ENCODE measurements at regions not wholly inside any gene's neighbourhood (a gene's known extent, or its start where the extent isn't known, plus 50 kb on each side); places are given as distances from the start of the nearest gene placed in this dataset.
"Not testable (repeated sequence)": the region's sequence is repeated elsewhere in the genome, so short reads cannot be mapped to it uniquely, and the experiment has no call there.

DNA sequence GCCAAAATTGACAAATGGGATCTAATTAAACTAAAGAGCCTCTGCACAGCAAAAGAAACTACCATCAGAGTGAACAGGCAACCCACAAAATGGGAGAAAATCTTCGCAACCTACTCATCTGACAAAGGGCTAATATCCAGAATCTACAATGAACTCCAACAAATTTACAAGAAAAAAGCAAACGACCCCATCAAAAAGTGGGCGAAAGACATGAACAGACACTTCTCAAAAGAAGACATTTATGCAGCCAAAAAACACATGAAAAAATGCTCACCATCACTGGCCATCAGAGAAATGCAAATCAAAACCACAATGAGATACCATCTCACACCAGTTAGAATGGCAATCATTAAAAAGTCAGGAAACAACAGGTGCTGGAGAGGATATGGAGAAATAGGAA, 261.4 kb upstream of the HNRNPA3 start:
- not testable (repeated sequence) for DNase-seq

DNA sequence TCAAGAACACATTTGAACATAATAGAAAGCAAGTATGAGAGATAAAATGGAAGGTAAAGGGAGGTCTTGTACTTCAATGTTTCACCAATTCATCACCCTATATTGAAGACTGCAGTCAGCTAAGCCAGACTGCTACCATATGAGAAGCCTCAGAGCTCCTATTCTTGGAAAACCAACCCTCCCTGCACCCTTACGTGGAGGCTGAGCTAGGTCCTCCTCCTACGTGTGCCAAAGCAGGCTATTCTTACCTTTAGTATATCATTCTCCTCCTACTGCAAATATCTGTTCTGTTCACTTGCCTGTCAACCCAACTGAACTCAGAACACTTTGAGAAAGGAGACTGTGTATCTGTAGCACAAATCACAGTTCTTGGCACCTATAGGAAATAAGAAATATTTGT, 255.8 kb upstream of the HNRNPA3 start:
- DNase-seq, result no peak

DNA sequence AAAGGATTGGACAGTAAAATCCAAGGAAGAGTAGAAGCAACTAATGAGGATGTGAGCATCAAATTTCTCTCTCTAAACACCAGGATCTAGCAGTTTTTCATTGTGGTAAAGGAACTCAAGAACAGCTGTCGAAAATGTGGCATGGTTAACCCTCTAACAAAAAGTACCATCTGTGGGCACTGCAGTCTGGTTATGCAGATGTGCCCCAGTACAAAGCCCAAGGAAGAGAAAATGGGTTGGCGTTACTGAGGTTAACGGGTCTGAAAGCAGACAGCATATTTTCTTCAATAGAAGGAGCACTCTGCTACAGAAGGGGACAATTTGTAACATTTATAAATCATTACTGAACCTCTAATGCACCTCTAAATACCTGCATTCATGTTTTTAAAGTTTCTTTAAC, 253.0 kb upstream of the HNRNPA3 start:
- no peak for DNase-seq

DNA sequence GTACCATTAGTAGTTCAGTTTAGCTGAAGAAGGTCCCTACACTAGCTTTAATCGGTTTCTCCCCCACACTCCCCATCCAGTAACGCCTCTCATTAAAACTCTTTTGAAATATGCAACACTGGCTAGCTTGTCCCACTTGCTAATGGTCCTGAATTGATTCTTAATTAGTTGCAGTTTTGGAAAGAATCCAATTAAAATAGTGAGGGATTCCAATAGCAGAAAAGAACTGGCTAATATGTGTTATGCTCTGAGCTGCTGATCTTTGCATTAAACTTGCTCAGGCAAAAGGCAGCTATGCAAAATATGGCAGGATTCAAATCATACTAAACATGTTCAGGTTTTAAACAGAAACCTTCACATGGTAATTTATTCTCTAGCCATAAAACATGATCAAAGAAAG, 252.5 kb upstream of the HNRNPA3 start:
- no peak for DNase-seq

DNA sequence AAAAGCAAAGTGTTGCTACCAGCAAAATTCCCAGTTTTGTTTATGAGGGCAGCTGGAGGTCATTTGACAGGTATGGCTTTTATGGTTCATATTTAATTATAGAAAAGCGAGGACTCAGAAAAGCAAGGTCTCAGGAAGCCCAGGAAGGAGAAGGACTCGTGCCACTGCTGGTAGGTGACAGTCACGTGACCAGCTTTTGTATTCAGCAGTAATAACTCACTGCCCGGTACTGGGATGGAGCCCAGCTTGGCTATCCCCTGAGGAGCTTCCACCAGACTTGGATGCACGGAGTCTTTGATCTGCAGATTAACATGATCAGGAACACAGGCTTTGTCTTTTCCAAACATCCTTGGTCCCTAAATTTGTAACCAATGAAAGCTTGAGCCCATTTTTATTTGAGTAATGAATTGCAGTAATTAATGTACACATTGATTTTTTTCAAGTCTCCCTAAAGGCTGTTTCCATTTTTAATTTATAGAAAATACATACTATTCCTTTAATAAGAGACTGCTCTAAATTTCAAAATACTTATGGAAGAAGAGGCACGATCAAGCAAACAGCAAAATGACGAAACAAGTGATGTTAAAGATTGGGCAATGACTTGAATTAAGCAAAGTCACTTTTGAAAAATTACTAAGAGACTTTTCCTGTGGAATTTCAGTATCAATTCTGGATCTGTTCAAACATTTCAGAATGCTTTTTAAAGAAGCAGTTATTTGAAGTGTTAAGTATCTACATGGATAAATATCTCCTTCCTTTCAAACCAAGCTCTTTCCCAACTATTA, 251.7 kb upstream of the HNRNPA3 start:
- no peak for DNase-seq

DNA sequence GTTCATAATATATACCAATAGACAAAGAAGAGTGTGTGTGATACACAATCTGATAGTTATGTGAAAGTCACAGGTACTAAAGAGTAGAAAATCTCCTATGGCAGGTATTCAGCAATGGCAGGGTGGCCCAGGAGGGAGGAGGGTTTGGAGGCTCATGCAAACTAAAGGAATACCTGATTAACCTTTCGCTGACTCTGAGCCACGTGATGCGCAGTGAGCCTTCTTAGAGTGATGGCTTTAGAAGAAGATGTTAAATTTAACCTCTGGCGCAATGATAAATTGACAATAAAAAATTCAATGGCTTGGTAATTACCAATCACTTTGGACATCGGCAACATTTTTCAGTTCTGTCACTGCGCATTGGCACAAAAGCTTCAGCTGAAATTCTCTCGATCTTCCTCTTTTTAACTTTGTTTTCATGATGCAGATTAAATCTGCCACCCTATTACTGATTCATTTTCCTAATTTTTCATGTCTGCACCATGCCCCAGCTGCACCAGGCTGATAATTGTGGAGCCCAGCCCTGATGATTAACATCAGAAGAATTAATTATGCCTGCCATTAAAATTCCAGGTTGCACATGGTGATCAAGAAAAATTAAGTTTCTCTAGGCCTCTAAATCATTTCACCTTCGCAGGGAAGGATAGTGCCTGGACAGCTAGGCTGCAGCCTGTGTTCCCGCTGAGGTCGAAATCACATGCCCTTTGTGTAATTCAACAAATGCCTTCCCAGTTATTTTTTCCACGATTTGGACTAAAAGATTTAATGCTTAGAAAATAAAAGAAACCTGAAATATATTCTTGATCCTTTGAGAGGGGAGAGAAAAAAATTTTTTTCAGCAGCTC, 250.6 kb upstream of the HNRNPA3 start:
- DNase-seq, result no peak

DNA sequence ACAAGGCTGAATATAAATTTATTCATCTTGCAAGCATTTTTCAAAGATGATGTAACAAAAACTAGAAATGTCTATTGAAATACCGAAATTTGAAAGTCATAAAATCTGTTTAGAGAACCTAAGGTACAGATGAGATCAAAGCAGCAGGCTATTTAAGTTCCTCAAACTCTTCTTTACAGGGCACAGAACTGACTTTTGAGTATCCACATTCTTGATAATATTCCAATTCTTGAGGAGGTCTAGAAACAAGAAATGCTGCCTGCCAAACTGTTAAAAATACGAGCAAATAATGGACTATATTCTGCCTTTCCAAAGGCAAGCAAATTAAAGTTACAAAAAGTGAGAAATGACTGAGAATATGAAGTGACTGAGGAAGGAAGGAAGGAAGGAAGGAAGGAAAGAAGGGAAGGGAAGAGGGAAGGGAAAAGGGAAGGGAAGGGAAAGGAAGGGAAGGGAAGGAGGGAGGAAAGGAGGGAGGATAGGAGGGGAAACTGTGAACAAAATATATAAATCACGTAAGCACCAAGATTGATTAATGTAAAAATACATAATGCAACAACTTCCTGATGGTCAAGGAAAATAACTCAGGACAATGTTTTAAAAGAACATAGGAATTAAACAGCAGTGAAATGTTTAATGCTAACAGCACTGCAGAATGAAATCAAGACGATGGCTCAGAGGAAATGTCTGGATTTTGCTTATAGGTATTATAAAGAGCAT, 248.9 kb upstream of the HNRNPA3 start:
- no peak for DNase-seq

DNA sequence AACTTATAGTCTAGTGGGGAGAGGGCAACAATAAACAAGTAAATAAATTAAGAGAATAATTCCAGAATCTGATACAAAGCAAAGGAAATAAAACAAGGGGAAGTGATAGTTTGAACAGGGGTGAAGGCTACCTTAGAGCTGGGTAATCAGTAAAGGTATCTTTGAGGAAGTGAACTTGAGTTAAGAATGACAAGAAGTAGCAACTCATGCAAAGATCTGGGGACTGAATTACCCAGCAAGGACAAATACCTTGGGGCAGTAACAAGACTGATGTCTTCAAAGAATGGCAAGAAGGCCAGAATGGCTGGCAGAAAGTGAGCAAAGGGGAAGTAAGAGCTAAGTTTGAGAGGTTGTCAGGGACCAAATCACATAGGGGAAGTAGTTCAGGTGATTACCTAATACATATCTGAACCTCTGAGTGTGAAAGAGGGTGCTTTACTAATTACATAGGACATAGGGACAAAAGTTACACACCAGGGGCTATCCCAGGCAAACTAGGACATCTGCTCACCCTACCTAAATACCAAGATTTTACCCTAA, 244.6 kb upstream of the HNRNPA3 start:
- DNase-seq, result no peak

DNA sequence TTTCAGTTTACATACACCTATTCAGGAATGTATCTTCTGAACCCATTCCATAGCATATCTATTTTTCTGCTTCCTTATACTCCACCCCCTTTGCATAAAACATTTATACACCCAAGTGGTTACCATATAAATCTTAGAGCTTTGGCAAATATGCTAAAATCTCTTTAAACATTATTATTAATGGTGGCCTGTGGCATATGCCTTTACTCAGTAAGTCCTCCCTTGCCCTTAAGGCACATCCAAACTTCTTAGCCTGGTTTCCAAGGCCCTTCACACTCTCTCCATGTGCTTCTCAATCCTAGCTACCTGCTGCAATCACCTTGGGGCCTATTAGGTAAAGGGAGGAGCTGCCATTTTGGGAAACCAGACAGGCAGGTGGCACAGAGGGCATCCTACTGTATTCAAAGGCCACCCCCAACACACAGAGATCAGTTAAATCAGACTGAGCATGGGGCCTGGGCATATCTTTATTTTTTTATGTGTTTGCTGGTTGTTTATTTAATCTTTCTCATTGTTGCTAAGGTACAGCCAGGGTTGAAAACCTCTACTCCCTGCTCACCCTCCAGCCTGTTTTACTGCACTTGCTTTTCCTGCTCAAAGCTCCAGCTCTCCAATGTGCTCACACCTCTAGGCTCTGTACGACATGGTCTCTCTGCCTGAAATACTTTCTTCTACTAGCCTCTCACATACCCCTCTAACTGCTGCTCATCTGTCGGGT, 242.8 kb upstream of the HNRNPA3 start:
- no peak for DNase-seq

DNA sequence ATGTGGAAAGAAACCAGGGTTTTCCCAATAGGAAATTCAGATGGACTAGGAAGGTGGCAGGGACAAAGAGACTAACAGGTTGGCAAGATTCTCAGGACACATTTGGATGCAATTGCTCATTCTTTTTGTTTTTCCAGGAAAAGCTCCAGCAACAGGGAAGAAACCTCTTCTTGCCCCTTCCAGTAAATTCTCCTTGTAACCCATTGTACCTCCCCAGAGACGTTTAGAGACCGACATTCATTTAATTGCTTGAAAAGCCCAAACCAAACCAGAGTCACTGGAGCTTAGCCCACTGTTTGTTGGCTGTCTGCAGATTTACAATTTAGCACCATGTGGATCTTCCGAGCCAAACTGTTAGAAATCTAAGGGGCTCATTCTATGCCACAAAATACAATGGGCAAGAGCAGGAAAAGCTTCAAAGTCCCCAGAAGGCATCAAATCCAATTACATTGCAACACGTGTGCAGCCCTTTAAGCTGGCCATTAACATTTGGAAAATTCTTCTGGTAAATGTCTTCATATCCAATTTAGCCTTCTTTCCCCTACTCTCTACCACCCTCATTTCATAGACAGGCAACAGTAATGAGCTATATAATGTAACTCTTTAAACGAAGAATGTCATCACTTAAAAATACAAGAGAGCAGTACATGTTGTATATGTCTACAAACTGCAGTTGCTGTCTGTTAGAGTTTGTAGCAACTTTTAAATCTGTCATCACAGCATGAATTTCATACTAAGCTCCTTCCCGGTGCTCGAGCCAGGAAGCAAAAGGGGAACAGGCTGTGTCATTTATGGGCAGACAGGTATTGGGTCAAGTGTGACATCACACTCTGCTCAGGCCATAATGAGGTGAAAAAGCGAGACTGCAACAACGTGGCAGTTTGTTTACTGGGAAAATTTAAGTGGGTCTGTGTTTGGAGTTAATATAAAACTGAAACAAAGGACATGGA, 235.6 kb upstream of the HNRNPA3 start:
- DNase-seq, result no peak

DNA sequence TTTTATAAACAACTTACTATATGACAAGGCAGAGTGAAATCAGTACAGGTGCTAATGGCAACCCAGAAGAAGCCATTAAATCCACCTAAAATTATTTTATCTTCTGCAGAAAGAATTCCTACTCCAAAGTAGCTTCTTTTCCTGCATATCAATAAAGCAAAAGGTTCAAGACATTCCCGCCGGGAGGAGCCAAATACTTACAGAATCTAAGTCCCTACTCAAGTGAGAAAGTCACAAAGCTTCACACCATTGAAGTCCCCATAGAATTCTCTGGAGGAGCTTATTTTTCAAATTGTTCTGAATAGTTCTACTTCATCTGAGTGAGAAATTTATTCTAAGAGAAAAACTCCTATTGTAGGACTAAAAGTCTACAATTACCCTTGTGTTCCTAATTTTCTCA, 233.7 kb upstream of the HNRNPA3 start:
- no peak for DNase-seq

DNA sequence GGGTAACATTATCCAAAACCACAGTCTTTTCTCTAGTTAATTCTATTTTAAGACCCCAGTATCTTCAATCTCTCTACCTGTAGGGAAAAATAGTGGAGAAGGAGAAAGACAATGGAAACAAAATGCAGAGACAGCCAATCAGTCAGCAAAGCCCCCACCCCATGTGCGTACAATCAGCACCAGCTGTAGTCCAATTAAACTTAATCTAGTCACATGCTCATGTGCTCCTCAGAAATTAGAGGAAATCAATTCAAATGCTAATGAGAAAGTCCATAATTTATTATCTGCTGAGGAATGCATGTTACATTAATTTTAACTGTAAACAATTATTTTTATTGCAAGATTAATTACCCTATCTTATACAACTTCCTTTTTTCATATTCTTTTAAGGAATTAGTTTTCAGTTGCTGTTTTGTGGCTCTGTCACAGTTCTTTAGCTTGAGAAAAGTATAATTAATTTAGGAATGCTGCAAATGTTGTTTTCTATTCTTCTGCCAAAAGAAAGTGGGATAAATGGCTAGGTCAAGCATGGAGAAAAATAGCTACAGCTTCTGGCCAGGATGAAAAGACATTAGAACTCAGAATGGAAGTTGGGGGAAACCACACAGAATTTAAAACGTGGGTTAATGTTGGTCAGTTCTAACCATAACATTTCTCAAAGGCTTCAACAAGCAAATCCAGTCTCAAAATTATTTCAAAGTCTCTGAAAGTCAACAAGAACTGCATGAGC, 232.4 kb upstream of the HNRNPA3 start:
- no peak for DNase-seq

DNA sequence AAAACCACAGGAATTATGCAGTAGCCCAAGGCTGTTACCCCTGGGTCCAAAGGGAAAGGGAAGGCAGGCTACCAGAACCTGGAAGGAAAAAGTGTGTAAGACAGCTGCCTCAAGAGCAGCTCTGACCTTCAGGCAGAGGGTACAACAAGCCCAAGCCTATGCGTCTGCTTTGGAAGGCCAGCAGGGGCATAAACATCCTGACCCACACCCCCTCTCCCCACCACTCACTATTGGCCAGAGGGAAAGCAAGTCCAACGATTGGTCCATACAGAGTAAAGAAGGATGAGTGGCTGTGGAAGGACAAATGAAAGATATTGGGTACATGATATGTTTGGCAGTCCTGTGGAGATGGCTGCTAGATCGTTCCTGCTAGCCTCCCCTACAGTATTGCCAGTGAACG, 227.6 kb upstream of the HNRNPA3 start:
- no peak for DNase-seq

DNA sequence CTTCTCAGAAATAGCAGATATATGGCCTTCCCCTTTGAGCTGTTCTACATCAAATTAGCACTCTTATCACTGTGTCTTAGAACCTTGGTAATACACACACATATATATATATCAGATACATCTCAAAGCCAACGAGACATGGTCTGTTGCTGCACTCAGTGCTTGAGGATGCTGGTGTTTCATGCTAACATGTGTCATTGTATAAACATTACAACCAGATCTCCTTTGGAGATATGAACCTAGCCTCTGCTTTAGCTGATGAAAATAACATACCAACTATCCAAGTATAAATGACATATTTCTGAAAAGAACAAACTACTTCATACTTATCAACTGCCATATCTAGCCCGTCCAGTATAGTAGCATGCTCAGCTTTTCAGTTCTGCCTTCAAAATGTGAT, 226.7 kb upstream of the HNRNPA3 start:
- DNase-seq, result no peak

DNA sequence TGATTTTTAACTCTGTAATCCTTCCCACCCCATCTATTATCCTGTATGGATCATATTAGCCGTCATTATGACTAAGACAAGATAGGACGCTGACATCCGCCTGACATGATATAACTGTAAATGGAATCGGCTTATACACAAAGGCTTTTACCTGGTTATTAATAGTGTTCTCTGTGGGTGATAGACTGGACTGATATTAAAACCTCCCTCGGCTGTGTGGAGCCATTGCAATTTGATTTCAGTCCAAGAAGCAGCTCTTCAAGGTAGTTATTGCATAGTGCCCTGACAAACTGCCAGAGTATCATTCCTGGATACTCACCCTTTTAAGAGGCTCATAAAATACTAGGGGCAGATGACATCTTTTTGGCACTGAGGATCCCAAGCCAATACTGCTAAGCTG, 226.1 kb upstream of the HNRNPA3 start:
- DNase-seq, result no peak

DNA sequence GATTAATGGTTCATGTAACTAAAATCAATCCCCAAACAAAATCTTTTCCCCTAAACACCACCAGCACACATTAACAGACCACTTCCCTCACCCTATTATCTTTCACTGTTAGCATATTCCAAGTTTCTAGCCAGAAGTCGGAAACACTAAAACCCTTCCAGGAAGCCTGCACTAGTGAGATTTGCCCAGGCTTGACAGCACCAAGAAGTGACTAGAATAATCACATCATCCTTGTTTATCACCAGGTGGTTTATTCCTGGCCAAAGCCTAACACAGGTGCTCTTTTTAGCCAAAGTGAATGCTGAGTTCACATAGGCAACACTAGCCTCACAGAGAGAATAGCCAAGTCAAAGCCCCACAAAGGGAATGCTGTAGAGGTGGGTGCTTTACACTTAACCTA, 221.2 kb upstream of the HNRNPA3 start:
- DNase-seq, result no peak

DNA sequence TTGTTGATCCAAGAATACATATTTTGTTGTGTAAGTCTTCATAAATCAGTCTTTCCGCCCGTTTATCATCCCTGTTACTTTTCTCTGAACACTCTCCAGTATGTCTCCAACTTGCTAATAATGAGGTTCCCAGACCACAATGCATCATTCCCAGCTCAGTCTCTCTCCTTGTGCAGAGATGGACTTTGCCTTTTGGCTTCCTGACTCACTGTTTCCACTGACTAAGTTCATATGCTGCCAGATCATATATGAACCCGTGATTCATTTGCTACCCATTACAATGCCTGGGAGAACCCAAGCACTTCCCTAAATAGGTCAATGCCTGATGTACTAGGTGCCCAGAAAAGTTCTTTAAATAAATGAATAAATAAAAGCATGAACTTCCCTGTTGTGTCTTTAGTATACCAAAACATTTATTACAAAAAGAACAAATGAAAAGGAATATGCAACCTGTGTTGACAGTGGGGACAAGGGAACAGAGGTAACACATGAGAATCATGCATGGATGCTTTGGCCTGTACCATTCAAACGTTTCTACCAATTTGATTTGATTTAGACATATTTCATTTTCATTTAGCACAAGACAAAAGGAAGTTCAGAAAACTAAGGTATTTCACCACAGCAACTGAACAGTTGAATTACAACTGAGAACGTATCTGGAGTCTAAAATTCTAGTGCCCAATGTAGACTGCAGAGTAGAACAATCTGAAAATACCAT, 215.4 kb upstream of the HNRNPA3 start:
- DNase-seq, result no peak

DNA sequence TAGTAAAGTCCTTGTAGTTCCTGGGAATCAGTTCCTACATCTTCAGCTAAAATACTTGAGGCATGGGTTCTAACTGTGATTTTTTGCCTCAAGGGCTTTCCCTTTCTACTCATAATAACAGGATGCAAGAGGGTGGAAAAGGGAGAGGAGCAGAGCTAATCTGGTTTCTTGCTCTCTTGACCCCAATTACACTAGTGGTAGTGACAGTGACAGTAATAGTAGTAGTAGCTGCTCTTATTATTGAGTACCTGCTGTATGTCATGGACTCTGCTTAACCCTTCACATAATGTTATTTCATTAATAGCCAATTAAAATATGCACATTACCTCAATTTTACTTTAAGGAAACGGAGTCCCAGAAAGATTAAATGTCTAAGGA, 214.8 kb upstream of the HNRNPA3 start:
- no peak for DNase-seq

DNA sequence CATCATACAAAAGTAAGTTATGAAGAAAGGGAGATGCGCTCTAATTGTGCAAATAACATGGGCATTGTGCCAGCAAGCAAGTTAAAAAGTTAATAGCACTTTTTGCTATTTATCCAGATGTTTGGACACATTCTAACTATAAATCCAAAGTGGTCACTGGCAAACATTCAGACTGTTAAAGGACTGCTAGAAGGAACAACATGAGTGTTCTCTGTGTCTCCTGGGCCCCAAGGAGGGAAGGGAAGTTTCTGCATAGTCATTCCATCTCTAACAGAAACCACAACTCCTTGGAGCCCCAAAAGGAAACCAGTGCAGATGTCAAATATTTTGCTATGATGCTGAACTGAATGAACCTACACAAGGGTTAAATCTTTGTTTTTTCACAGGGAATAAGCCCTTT, 213.3 kb upstream of the HNRNPA3 start:
- no peak for DNase-seq

DNA sequence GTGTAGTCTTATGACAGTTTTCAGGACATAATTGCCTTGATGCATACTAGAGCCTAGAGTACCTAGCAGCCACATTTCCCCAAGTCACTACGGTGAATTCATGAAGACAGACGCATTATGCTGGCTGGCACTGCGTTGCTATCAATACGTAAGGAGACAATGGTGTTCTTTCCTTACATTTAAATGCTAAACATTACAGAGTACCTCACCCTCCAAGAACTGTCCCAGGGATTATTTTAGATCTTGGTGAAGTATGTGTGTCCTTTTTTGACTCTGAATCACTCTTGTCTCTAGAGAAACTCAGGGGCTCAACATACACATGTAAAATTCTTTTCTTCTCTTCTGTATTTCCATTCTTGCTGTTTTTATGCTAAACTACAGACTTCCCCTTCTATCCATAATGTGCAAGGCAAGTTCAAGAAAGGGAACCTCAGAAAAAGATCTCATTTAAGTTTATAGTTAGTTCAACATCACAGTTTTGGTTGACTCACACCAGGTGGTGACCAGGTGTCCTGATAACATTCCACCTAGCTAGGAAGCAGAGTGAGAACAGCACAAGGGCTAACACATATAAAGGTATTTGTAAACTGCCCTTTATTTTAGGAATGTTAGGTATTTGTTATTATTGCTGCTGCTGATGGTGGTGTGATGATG, 212.4 kb upstream of the HNRNPA3 start:
- no peak for DNase-seq
